C4-2B (cell line): ENCODE measurements at regions not wholly inside any gene's neighbourhood (a gene's known extent, or its start where the extent isn't known, plus 50 kb on each side); places are given as distances from the start of the nearest gene placed in this dataset.

Experiments
- CTCF ChIP-seq: fragments of 450-650 bp; conservative IDR thresholded peaks from 2 replicates; pipeline ENCODE4 v1.5.1; 2017; ENCODE audit warnings: mild to moderate bottlenecking
- ZFX ChIP-seq: fragments of 450-650 bp; IDR thresholded peaks from 2 replicates; pipeline ENCODE4 v1.6.1; 2017

GRCh38 chr13:73339086-73339485, 280.3 kb downstream of the KLF5 start:
- TF ChIP-seq CTCF (no peak), ZFX (no peak)
